ENCODE measurements at regions not wholly inside any gene's neighbourhood (a gene's known extent, or its start where the extent isn't known, plus 50 kb on each side); places are given as distances from the start of the nearest gene placed in this dataset.

GRCh38 chr14:29317423-29317822 is 550.8 kb downstream of the FOXG1 start:
- H3K27me3 ChIP-seq = no peaks in the 10 kb centered on the region
- H3K4me3 ChIP-seq = no peak overlapping the region
- no peak for DNase-seq
- H3K36me3 ChIP-seq = no peaks in the 10 kb centered on the region
- H3K9me3 ChIP-seq = no peaks in the 10 kb centered on the region

DNA sequence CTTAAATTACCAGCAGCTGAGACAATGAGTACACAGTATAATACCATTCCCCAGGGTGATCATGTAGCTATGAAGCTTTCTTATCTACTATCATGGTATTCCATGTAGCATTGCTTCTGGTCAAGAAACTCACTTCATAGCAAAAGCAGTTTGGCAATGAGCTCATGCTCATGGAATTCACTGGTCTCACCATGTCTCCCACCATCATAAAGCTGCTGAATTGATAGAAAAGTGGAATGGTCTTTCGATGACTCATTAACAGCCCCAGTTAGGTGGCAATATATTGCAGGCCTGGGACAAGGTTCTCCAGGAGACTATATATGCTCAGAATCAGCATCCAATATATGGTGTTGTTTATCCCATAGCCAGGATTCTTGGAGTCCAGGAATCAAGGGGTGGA is 553.7 kb downstream of the FOXG1 start:
- Histone ChIP-seq H3K4me3 (no peak overlapping the region), H3K9me3 (no peaks in the 10 kb centered on the region), H3K27me3 (no peaks in the 10 kb centered on the region), H3K36me3 (no peaks in the 10 kb centered on the region)
- no peak for DNase-seq

- H3K36me3 ChIP-seq = no peaks in the 10 kb centered on the region
- no peak overlapping the region for H3K4me3 ChIP-seq
- DNase-seq = peak; percentile 6
- H3K9me3 ChIP-seq = no peaks in the 10 kb centered on the region
- H3K27me3 ChIP-seq = no peaks in the 10 kb centered on the region
Measured at GRCh38 chr14:29321646-29322045, 555.1 kb downstream of the FOXG1 start.

GRCh38 chr14:29339494-29340172 is 573.0 kb downstream of the FOXG1 start:
- no peak overlapping the region for H3K4me3 ChIP-seq
- no peaks in the 10 kb centered on the region for H3K27me3 ChIP-seq
- H3K9me3 ChIP-seq = no peaks in the 10 kb centered on the region
- DNase-seq = no peak
- no peaks in the 10 kb centered on the region for H3K36me3 ChIP-seq

DNA sequence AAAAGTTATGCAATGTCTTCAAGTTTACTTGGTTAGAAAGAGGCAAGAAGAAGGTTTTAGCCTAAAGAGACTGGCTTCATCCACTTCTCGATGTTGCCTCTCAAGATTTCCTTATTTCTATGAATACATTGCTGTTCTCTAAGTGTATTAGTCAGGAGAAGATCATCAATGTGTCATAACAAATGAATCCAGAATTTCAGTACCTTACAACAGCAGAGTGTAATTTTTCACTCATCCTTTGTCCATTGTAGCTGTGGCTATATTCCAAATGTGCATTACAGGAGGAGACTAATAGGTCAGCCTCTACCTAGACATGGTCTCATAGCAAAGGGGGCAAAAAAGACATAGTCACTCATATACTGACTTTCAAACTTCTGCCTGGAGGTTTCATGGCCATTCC is 579.1 kb downstream of the PRKD1 start:
- Histone ChIP-seq H3K9me3 (no peaks in the 10 kb centered on the region), H3K36me3 (no peaks in the 10 kb centered on the region), H3K27me3 (no peaks in the 10 kb centered on the region), H3K4me3 (no peak overlapping the region)
- DNase-seq = no peak

DNA sequence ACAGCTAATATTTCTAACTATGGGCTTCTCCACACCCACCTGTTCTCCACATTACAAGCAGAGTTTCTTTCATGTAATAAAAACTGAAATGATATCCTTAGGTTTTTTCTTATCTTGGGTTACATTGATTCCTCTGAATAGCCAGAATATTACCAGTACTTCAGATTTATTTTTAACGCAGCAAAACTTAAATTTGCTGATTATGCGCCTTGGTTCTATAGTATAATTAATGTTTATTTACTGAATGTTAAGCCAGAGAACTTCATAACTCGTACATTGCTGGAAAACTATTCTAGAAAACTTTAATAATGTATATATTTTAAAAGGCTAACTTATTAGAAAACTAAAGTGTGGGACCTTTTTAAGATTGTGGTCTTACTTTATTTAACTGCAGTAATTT is 577.2 kb downstream of the PRKD1 start:
- Histone ChIP-seq H3K27me3 (no peaks in the 10 kb centered on the region), H3K9me3 (no peaks in the 10 kb centered on the region), H3K36me3 (no peaks in the 10 kb centered on the region), H3K4me3 (no peak overlapping the region)
- no peak for DNase-seq

DNA sequence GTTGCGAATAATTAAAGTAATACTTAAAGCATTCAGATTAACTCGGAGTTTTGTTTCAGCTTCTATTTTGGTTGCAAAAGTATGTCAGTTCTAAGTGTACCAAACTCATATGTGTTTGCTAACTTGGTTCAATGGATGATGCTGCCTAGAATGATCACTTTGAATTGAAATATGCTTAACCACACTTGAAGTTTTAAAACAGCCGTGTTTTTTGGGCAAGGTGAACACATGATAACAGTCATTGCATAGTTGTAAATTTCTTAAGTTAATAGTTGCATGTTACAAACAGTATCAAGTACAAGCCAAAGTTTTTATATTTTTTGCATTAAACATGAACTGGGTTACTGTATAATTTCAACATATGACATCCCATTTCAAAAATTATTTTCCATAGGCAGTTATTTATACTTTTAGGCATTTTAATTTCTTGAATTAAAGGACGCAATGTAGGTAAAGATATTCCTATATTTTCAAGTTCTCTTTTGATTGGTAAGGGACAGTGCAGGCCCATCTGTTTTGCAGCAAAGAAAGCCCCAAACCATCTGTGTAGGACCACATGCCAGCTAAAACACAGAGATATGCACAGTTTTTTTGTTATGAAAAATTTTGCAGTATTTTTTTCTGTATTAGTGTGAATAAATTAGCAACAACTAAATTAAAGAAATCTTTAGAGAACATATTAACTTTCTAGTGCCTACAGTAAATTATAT is 575.5 kb downstream of the PRKD1 start:
- H3K27me3 ChIP-seq = no peaks in the 10 kb centered on the region
- no peak overlapping the region for H3K4me3 ChIP-seq
- no peak for DNase-seq
- H3K9me3 ChIP-seq = no peaks in the 10 kb centered on the region
- no peaks in the 10 kb centered on the region for H3K36me3 ChIP-seq

DNA sequence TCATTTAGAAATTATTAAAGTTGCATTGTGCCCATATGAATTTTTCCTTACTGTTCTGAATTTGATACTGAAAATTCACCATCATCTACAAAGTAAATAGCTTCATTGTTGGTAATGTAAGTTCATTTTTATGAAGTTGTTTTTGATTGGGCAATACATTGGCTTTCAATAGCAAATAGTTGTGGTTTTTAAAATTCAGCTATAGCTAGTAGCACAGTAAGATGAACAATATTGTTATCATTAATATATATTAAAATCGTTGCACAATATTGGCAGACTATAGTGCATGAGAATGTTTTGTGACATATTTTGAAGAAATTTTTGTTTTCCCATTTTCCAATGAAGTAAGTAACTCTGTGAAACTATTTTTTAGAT is 575.0 kb downstream of the PRKD1 start:
- Histone ChIP-seq H3K9me3 (no peaks in the 10 kb centered on the region), H3K27me3 (no peaks in the 10 kb centered on the region), H3K36me3 (no peaks in the 10 kb centered on the region), H3K4me3 (no peak overlapping the region)
- no peak for DNase-seq

DNA sequence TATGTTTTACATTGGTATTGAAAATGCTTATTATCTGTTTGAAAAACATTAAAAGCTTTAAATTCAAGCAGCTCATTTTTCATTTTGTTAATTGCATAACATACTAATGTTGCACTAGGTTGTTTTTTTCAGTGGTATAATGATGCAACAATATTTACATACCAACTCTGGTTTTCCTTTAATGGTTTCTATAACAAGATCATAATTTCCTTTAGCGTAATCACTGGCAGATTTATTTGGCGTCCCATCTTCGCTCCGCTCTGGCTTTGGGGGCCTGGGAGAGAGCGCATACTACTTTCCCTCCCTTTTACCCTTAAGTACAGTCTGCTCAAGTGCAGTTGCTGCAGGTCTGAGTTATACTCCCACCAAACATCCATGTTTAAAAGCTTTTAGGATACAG is 574.1 kb downstream of the PRKD1 start:
- Histone ChIP-seq H3K4me3 (no peak overlapping the region), H3K27me3 (no peaks in the 10 kb centered on the region), H3K36me3 (no peaks in the 10 kb centered on the region), H3K9me3 (no peaks in the 10 kb centered on the region)
- no peak for DNase-seq

GRCh38 chr14:29354486-29354885 is 573.2 kb downstream of the PRKD1 start:
- Histone ChIP-seq H3K4me3 (no peak overlapping the region), H3K27me3 (no peaks in the 10 kb centered on the region), H3K9me3 (no peaks in the 10 kb centered on the region), H3K36me3 (no peaks in the 10 kb centered on the region)
- DNase-seq = no peak

GRCh38 chr14:29355331-29355730 is 572.3 kb downstream of the PRKD1 start:
- no peak for DNase-seq
- H3K36me3 ChIP-seq = no peaks in the 10 kb centered on the region
- H3K27me3 ChIP-seq = no peaks in the 10 kb centered on the region
- no peaks in the 10 kb centered on the region for H3K9me3 ChIP-seq
- H3K4me3 ChIP-seq = no peak overlapping the region

- DNase-seq = no peak
- H3K36me3 ChIP-seq = no peaks in the 10 kb centered on the region
- no peak overlapping the region for H3K4me3 ChIP-seq
- H3K9me3 ChIP-seq = no peaks in the 10 kb centered on the region
- no peaks in the 10 kb centered on the region for H3K27me3 ChIP-seq
Measured at GRCh38 chr14:29355846-29356245, 571.8 kb downstream of the PRKD1 start.

DNA sequence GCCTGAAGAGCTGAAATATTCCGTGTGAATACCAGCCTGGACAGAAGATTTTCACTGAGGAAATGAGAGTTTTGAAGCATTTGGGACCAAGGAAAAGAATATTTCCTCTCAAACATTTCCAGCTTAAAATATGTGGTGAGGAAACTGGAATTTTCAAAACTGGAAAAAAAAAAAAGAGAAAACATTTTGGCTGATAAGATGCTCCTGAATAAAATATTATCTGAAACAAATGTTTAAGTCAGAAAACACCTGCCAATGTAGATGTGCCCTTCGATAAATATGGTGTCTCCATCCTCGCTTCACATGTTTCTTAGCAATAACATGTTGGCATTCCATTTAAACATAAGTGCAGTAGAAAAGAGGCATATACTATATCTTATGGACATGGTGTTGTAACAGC is 567.0 kb downstream of the PRKD1 start:
- H3K36me3 ChIP-seq = no peaks in the 10 kb centered on the region
- no peak for DNase-seq
- H3K4me3 ChIP-seq = no peak overlapping the region
- no peaks in the 10 kb centered on the region for H3K27me3 ChIP-seq
- no peaks in the 10 kb centered on the region for H3K9me3 ChIP-seq

- peak; percentile 1 for DNase-seq
- no peaks in the 10 kb centered on the region for H3K9me3 ChIP-seq
- H3K27me3 ChIP-seq = no peaks in the 10 kb centered on the region
- no peak overlapping the region for H3K4me3 ChIP-seq
- H3K36me3 ChIP-seq = no peaks in the 10 kb centered on the region
Measured at GRCh38 chr14:29370024-29370423, 557.6 kb downstream of the PRKD1 start.

DNA sequence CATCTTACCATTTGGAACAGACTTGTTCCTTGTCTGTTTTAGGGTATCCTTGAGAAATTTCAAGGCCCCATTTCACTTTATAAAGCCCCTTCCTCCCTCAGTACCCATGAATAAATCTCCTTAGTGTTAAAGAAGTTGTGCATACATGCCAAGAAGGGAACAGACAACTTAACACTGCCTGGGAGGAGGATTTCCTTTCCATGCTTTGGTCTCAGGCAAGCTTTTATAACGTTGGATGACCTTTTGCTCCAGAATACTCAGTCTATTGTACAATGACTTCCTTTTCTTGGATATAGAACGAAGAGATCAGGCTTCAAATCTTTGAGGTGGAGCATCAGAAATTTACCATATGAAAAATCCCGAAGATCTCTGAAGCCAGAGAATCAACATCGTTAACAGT is 551.4 kb downstream of the PRKD1 start:
- no peaks in the 10 kb centered on the region for H3K36me3 ChIP-seq
- DNase-seq = no peak
- no peaks in the 10 kb centered on the region for H3K27me3 ChIP-seq
- H3K4me3 ChIP-seq = no peak overlapping the region
- no peaks in the 10 kb centered on the region for H3K9me3 ChIP-seq

- no peaks in the 10 kb centered on the region for H3K36me3 ChIP-seq
- H3K4me3 ChIP-seq = no peak overlapping the region
- H3K9me3 ChIP-seq = no peaks in the 10 kb centered on the region
- no peaks in the 10 kb centered on the region for H3K27me3 ChIP-seq
- no peak for DNase-seq
Measured at GRCh38 chr14:29380826-29381225, 546.8 kb downstream of the PRKD1 start.

DNA sequence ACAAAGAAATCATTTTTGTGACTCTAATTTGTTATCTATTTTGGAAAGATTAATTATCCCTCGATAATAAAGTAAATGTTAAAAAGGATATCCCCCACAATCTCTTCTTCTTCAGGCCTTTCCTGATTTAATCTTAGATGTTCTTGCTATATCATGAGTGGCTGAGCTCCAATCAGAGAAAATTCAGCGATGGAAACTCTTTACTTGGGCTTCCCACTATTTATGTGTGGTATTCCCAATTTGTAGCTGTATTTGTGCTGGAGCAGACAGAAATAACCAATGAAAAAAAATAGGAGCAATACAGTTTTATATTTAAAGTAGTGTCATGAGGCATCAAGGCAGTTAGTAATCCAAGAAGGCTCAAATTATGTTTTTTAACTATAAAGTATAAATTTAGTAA is 539.1 kb downstream of the PRKD1 start:
- no peak for DNase-seq
- no peaks in the 10 kb centered on the region for H3K9me3 ChIP-seq
- no peak overlapping the region for H3K4me3 ChIP-seq
- H3K27me3 ChIP-seq = no peaks in the 10 kb centered on the region
- no peaks in the 10 kb centered on the region for H3K36me3 ChIP-seq

DNA sequence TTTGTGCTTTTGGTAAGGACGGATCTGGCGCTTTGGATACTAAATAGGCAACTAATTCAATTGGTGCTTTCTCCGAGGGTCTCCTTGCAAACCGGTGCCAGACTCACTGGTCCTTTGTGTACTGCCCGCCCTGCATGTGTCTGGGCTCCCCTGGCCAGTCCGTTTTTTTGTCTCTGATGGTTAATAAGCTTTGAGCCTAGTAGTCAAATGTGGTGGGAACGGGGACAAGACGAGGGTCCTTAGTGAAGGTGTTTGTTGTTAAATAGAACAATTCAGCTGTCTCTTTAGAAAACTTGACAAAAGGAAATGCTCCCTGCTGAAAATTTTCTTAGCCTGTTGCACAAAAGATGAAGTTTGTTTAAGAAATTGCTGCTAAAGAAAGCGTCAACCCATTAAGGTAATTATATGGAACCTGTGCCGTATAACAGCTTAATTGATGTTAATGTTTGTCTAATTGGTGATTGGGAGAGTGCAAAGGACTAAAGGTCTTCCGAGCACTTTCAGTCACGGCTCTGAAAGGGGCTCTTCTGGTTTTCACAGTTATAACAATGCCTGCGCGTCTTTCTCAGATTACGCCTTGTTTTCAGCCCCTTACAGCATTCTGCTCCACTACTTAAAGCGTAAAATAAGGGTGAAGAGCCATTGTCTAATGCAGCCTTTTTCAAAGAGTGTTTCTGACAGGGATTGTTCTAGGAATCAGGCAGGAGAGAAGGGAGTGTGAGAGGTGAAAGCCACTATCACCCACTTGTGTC is 537.4 kb downstream of the PRKD1 start:
- DNase-seq = no peak
- H3K36me3 ChIP-seq = no peaks in the 10 kb centered on the region
- no peak overlapping the region for H3K4me3 ChIP-seq
- no peaks in the 10 kb centered on the region for H3K27me3 ChIP-seq
- H3K9me3 ChIP-seq = no peaks in the 10 kb centered on the region
